ENCODE measurements at regions not wholly inside any gene's neighbourhood (a gene's known extent, or its start where the extent isn't known, plus 50 kb on each side); places are given as distances from the start of the nearest gene placed in this dataset.

- H2BK5ac ChIP-seq (ENCODE audit: low read depth, low read length, poor library complexity, severe bottlenecking): no peak overlapping the region
- no peaks in the 10 kb centered on the region for H3K79me1 ChIP-seq (replicated peaks; ENCODE audit: low read length, poor library complexity, severe bottlenecking)
- H3K9me3 ChIP-seq (ENCODE audit: control insufficient read depth, low read length): no peaks in the 10 kb centered on the region
- no peak overlapping the region for H3K4ac ChIP-seq (ENCODE audit: low read depth in 1 of 2, low read length in 2 of 2)
- no peaks in the 10 kb centered on the region for H3K36me3 ChIP-seq (ENCODE audit: control insufficient read depth in 1 of 2, insufficient read depth in 2 of 2, low read depth in 1 of 2, low read length in 2 of 2)
- no peak overlapping the region for H3K18ac ChIP-seq (ENCODE audit: low read depth in 1 of 2, low read length in 2 of 2)
- no peak overlapping the region for H3K4me3 ChIP-seq (ENCODE audit: insufficient read depth in 1 of 2, low read depth in 1 of 2, low read length in 2 of 2)
- H2AK5ac ChIP-seq (ENCODE audit: low read length, severe bottlenecking): no peak overlapping the region
- H2AFZ ChIP-seq (ENCODE audit: low read depth, low read length): no peak overlapping the region
- H3K9ac ChIP-seq (ENCODE audit: low read length): no peak overlapping the region
- no peak overlapping the region for H2BK12ac ChIP-seq (ENCODE audit: low read length in 2 of 2)
- H3K4me1 ChIP-seq (ENCODE audit: control insufficient read depth, insufficient read depth, low read depth, low read length): no peaks in the 10 kb centered on the region
- H2BK15ac ChIP-seq (ENCODE audit: low read depth, poor library complexity, severe bottlenecking): no peak overlapping the region
- DNase-seq: no peak
- H3K27ac ChIP-seq (ENCODE audit: low read length, poor library complexity, severe bottlenecking): no peak overlapping the region
- H2BK120ac ChIP-seq (ENCODE audit: low read depth, low read length): no peak overlapping the region
- H3K14ac ChIP-seq (ENCODE audit: low read length in 2 of 2): no peak overlapping the region
- no peak overlapping the region for H3K4me2 ChIP-seq (ENCODE audit: low read length, poor library complexity, severe bottlenecking)
- 27% methylated on average over 2 of the region's 4 CpGs for WGBS
- H3K23ac ChIP-seq (ENCODE audit: low read length in 2 of 2): no peak overlapping the region
- no peak overlapping the region for H4K91ac ChIP-seq (ENCODE audit: low read length)
- H3K27me3 ChIP-seq (ENCODE audit: control insufficient read depth in 1 of 2, insufficient read depth in 1 of 2, low read length in 2 of 2): no peaks in the 10 kb centered on the region
- H4K8ac ChIP-seq (ENCODE audit: low read length): no peak overlapping the region
These were observed 170.9 kb upstream of the SMIM30 start for GRCh38 chr7:113289140-113289740.

GRCh38 chr7:113285411-113285810 is 167.1 kb upstream of the SMIM30 start:
- Histone ChIP-seq H3K18ac (ENCODE audit: low read depth in 1 of 2, low read length in 2 of 2) (no peak overlapping the region), H3K36me3 (ENCODE audit: control insufficient read depth in 1 of 2, insufficient read depth in 2 of 2, low read depth in 1 of 2, low read length in 2 of 2) (no peaks in the 10 kb centered on the region), H2BK5ac (ENCODE audit: low read depth, low read length, poor library complexity, severe bottlenecking) (no peak overlapping the region), H3K9me3 (ENCODE audit: control insufficient read depth, low read length) (no peaks in the 10 kb centered on the region), H4K8ac (ENCODE audit: low read length) (no peak overlapping the region), H3K23ac (ENCODE audit: low read length in 2 of 2) (no peak overlapping the region), H2AFZ (ENCODE audit: low read depth, low read length) (no peak overlapping the region), H3K9ac (ENCODE audit: low read length) (no peak overlapping the region), H2BK15ac (ENCODE audit: low read depth, poor library complexity, severe bottlenecking) (no peak overlapping the region), H3K4me3 (ENCODE audit: insufficient read depth in 1 of 2, low read depth in 1 of 2, low read length in 2 of 2) (no peak overlapping the region), H4K91ac (ENCODE audit: low read length) (no peak overlapping the region), H3K4me2 (ENCODE audit: low read length, poor library complexity, severe bottlenecking) (no peak overlapping the region), H3K27me3 (ENCODE audit: control insufficient read depth in 1 of 2, insufficient read depth in 1 of 2, low read length in 2 of 2) (no peaks in the 10 kb centered on the region), H3K4me1 (ENCODE audit: control insufficient read depth, insufficient read depth, low read depth, low read length) (no peaks in the 10 kb centered on the region), H2BK12ac (ENCODE audit: low read length in 2 of 2) (no peak overlapping the region), H3K14ac (ENCODE audit: low read length in 2 of 2) (no peak overlapping the region), H3K27ac (ENCODE audit: low read length, poor library complexity, severe bottlenecking) (no peak overlapping the region), H3K79me1 (replicated peaks; ENCODE audit: low read length, poor library complexity, severe bottlenecking) (no peaks in the 10 kb centered on the region), H2BK120ac (ENCODE audit: low read depth, low read length) (no peak overlapping the region), H3K4ac (ENCODE audit: low read depth in 1 of 2, low read length in 2 of 2) (no peak overlapping the region), H2AK5ac (ENCODE audit: low read length, severe bottlenecking) (no peak overlapping the region)
- no peak for DNase-seq
- 71% methylated on average over 3 of the region's 3 CpGs for WGBS

- Histone ChIP-seq H3K23ac (ENCODE audit: low read length in 2 of 2) (no peak overlapping the region), H3K36me3 (ENCODE audit: control insufficient read depth in 1 of 2, insufficient read depth in 2 of 2, low read depth in 1 of 2, low read length in 2 of 2) (no peaks in the 10 kb centered on the region), H2BK120ac (ENCODE audit: low read depth, low read length) (no peak overlapping the region)
These were observed 165.5 kb upstream of the SMIM30 start for GRCh38 chr7:113283861-113284260.

GRCh38 chr7:113282875-113283274 is 164.5 kb upstream of the SMIM30 start:
- no peak overlapping the region for H3K27ac ChIP-seq (ENCODE audit: low read length, poor library complexity, severe bottlenecking)
- no peak for DNase-seq
- H4K91ac ChIP-seq (ENCODE audit: low read length): no peak overlapping the region
- no peaks in the 10 kb centered on the region for H3K9me3 ChIP-seq (ENCODE audit: control insufficient read depth, low read length)
- no peak overlapping the region for H3K14ac ChIP-seq (ENCODE audit: low read length in 2 of 2)
- H3K36me3 ChIP-seq (ENCODE audit: control insufficient read depth in 1 of 2, insufficient read depth in 2 of 2, low read depth in 1 of 2, low read length in 2 of 2): no peaks in the 10 kb centered on the region
- no peaks in the 10 kb centered on the region for H3K79me1 ChIP-seq (replicated peaks; ENCODE audit: low read length, poor library complexity, severe bottlenecking)
- H3K4me2 ChIP-seq (ENCODE audit: low read length, poor library complexity, severe bottlenecking): no peak overlapping the region
- no peak overlapping the region for H2AFZ ChIP-seq (ENCODE audit: low read depth, low read length)
- H3K9ac ChIP-seq (ENCODE audit: low read length): no peak overlapping the region
- no peak overlapping the region for H2BK15ac ChIP-seq (ENCODE audit: low read depth, poor library complexity, severe bottlenecking)
- no peak overlapping the region for H2BK5ac ChIP-seq (ENCODE audit: low read depth, low read length, poor library complexity, severe bottlenecking)
- no peak overlapping the region for H4K8ac ChIP-seq (ENCODE audit: low read length)
- no peak overlapping the region for H3K23ac ChIP-seq (ENCODE audit: low read length in 2 of 2)
- H3K18ac ChIP-seq (ENCODE audit: low read depth in 1 of 2, low read length in 2 of 2): no peak overlapping the region
- no peaks in the 10 kb centered on the region for H3K4me1 ChIP-seq (ENCODE audit: control insufficient read depth, insufficient read depth, low read depth, low read length)
- no peak overlapping the region for H3K4ac ChIP-seq (ENCODE audit: low read depth in 1 of 2, low read length in 2 of 2)
- H2BK120ac ChIP-seq (ENCODE audit: low read depth, low read length): no peak overlapping the region
- no peak overlapping the region for H2AK5ac ChIP-seq (ENCODE audit: low read length, severe bottlenecking)
- H3K4me3 ChIP-seq (ENCODE audit: insufficient read depth in 1 of 2, low read depth in 1 of 2, low read length in 2 of 2): no peak overlapping the region
- WGBS: 62% methylated on average over 1 of the region's 1 CpG
- no peak overlapping the region for H2BK12ac ChIP-seq (ENCODE audit: low read length in 2 of 2)
- H3K27me3 ChIP-seq (ENCODE audit: control insufficient read depth in 1 of 2, insufficient read depth in 1 of 2, low read length in 2 of 2): no peaks in the 10 kb centered on the region

More at GRCh38 chr7:113283861-113284260, 165.5 kb upstream of the SMIM30 start:
- H3K4me1 ChIP-seq (ENCODE audit: control insufficient read depth, insufficient read depth, low read depth, low read length): no peaks in the 10 kb centered on the region
- no peak overlapping the region for H2BK12ac ChIP-seq (ENCODE audit: low read length in 2 of 2)
- no peaks in the 10 kb centered on the region for H3K79me1 ChIP-seq (replicated peaks; ENCODE audit: low read length, poor library complexity, severe bottlenecking)
- no peak for DNase-seq
- H2BK5ac ChIP-seq (ENCODE audit: low read depth, low read length, poor library complexity, severe bottlenecking): no peak overlapping the region
- H4K8ac ChIP-seq (ENCODE audit: low read length): no peak overlapping the region
- H3K18ac ChIP-seq (ENCODE audit: low read depth in 1 of 2, low read length in 2 of 2): no peak overlapping the region
- H3K4ac ChIP-seq (ENCODE audit: low read depth in 1 of 2, low read length in 2 of 2): no peak overlapping the region
- no peaks in the 10 kb centered on the region for H3K9me3 ChIP-seq (ENCODE audit: control insufficient read depth, low read length)
- no peak overlapping the region for H3K9ac ChIP-seq (ENCODE audit: low read length)
- H3K27me3 ChIP-seq (ENCODE audit: control insufficient read depth in 1 of 2, insufficient read depth in 1 of 2, low read length in 2 of 2): no peaks in the 10 kb centered on the region
- no peak overlapping the region for H2BK15ac ChIP-seq (ENCODE audit: low read depth, poor library complexity, severe bottlenecking)
- H3K4me2 ChIP-seq (ENCODE audit: low read length, poor library complexity, severe bottlenecking): no peak overlapping the region
- no peak overlapping the region for H3K14ac ChIP-seq (ENCODE audit: low read length in 2 of 2)
- H4K91ac ChIP-seq (ENCODE audit: low read length): no peak overlapping the region
- H2AFZ ChIP-seq (ENCODE audit: low read depth, low read length): no peak overlapping the region
- H2AK5ac ChIP-seq (ENCODE audit: low read length, severe bottlenecking): no peak overlapping the region
- no peak overlapping the region for H3K4me3 ChIP-seq (ENCODE audit: insufficient read depth in 1 of 2, low read depth in 1 of 2, low read length in 2 of 2)
- no peak overlapping the region for H3K27ac ChIP-seq (ENCODE audit: low read length, poor library complexity, severe bottlenecking)
